Stimulated activated CD8-positive, alpha-beta memory T cell treated with anti-CD3 and anti-CD28 coated beads, Interleukin-7, amount 100 ng/mL, for 4 hours (primary cell): ENCODE measurements at regions not wholly inside any gene's neighbourhood (a gene's known extent, or its start where the extent isn't known, plus 50 kb on each side); places are given as distances from the start of the nearest gene placed in this dataset.

Experiments used
- DNase-seq, 2 donors: peaks; one replicate each; pipeline ENCODE4 v3.0.0-alpha.2; 2020; ENCODE audit warnings: low read depth in 2 of 2

- no peak for DNase-seq
These were observed 243.7 kb downstream of the SLC16A7 start for GRCh38 chr12:59839514-59839913.

GRCh38 chr12:59843260-59843843 is 247.5 kb downstream of the SLC16A7 start:
- no peak for DNase-seq

GRCh38 chr12:59844750-59845149 is 248.9 kb downstream of the SLC16A7 start:
- no peak for DNase-seq

GRCh38 chr12:59845293-59845692 is 249.5 kb downstream of the SLC16A7 start:
- no peak for DNase-seq

GRCh38 chr12:59847127-59847526 is 251.3 kb downstream of the SLC16A7 start:
- DNase-seq = no peak

GRCh38 chr12:59850268-59850667 is 254.4 kb downstream of the SLC16A7 start:
- no peak for DNase-seq

GRCh38 chr12:59858508-59859170 is 262.8 kb downstream of the SLC16A7 start:
- no peak for DNase-seq

GRCh38 chr12:59859171-59859510 is 263.3 kb downstream of the SLC16A7 start:
- no peak for DNase-seq

- DNase-seq = no peak
These were observed 265.8 kb downstream of the SLC16A7 start for GRCh38 chr12:59861635-59862034.

- no peak for DNase-seq
These were observed 271.2 kb downstream of the SLC16A7 start for GRCh38 chr12:59867055-59867454.

- no peak for DNase-seq
These were observed 271.9 kb downstream of the SLC16A7 start for GRCh38 chr12:59867689-59868088.

GRCh38 chr12:59871779-59872178 is 275.9 kb downstream of the SLC16A7 start:
- no peak for DNase-seq

GRCh38 chr12:59873136-59873535 is 277.3 kb downstream of the SLC16A7 start:
- no peak for DNase-seq

- DNase-seq = no peak
These were observed 279.0 kb downstream of the SLC16A7 start for GRCh38 chr12:59874781-59875180.

- no peak for DNase-seq
These were observed 290.4 kb downstream of the SLC16A7 start for GRCh38 chr12:59886131-59886733.

- DNase-seq = no peak
These were observed 291.3 kb downstream of the SLC16A7 start for GRCh38 chr12:59887178-59887577.

GRCh38 chr12:59890896-59891579 is 295.2 kb downstream of the SLC16A7 start:
- no peak for DNase-seq

- DNase-seq = no peak
These were observed 299.4 kb downstream of the SLC16A7 start for GRCh38 chr12:59895166-59895775.

GRCh38 chr12:59904874-59905521 is 309.2 kb downstream of the SLC16A7 start:
- DNase-seq = no peak

GRCh38 chr12:59911516-59911915 is 315.7 kb downstream of the SLC16A7 start:
- no peak for DNase-seq

- no peak for DNase-seq
These were observed 321.2 kb downstream of the SLC16A7 start for GRCh38 chr12:59916988-59917387.

GRCh38 chr12:59927032-59927431 is 331.2 kb downstream of the SLC16A7 start:
- DNase-seq = no peak
